Fibroblast of pulmonary artery (primary cell): ENCODE measurements at regions not wholly inside any gene's neighbourhood (a gene's known extent, or its start where the extent isn't known, plus 50 kb on each side); places are given as distances from the start of the nearest gene placed in this dataset.
"Not testable (repeated sequence)": the region's sequence is repeated elsewhere in the genome, so short reads cannot be mapped to it uniquely, and the experiment has no call there.

Experiments used
- DNase-seq: peaks from one replicate; pipeline ENCODE4 v3.0.0-alpha.2; 2010; ENCODE audit warnings: low read depth
- H3K4me3 ChIP-seq: replicated peaks from 2 replicates; pipeline ENCODE4 v1.5.1; 2011; ENCODE audit warnings: low read depth, mild to moderate bottlenecking, control low read depth, low read length, moderate library complexity
- TF ChIP-seq, protein P1 (sequence below): IDR thresholded peaks from 2 replicates; pipeline ENCODE4 v1.5.1; 2011; ENCODE audit warnings: mild to moderate bottlenecking, control low read depth, low read length, inconsistent platforms; ENCODE audit errors: missing control alignments

DNA sequence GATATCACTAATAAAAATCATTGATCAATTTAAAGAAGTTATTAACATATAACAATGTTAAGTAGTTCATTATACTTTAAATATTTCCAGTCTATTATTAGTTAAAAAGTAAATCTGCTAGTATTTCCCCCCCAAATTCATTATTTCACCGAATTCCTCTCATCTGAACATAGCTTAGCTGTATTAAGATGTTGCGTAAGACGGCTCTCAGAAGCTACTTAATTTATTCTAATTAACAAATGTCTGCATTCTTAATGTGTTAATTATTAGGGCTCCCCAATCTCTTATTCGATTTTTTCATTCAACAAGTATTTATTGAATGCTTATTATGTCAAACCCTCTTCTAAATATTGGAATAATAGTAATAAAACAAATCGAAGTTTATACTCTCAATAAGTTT is 290.7 kb downstream of the TRIML1 start:
- DNase-seq: no peak
- no peak overlapping the region for H3K4me3 ChIP-seq
- TF ChIP-seq, protein P1, sequence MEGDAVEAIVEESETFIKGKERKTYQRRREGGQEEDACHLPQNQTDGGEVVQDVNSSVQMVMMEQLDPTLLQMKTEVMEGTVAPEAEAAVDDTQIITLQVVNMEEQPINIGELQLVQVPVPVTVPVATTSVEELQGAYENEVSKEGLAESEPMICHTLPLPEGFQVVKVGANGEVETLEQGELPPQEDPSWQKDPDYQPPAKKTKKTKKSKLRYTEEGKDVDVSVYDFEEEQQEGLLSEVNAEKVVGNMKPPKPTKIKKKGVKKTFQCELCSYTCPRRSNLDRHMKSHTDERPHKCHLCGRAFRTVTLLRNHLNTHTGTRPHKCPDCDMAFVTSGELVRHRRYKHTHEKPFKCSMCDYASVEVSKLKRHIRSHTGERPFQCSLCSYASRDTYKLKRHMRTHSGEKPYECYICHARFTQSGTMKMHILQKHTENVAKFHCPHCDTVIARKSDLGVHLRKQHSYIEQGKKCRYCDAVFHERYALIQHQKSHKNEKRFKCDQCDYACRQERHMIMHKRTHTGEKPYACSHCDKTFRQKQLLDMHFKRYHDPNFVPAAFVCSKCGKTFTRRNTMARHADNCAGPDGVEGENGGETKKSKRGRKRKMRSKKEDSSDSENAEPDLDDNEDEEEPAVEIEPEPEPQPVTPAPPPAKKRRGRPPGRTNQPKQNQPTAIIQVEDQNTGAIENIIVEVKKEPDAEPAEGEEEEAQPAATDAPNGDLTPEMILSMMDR: no peak

DNA sequence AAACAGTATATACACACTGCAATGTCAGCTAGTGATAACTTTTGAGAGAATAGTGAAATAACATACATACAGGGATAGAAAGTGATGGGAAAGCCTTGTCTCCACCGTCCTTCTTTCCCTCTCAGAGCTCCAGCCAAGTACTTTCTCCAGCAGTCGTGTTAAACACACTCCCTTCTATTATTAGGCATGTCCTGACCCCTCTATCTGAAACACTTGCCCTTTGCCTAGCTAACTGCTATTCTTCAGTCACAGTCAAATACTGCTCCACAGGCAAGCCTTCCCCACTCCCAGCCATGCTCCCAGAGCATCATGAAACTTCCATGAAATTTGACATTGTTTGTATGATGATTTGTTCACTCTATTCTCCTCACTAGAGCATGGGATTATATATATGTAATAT is 291.1 kb downstream of the TRIML1 start:
- TF ChIP-seq, protein P1: no peak
- DNase-seq: no peak
- no peak overlapping the region for H3K4me3 ChIP-seq

DNA sequence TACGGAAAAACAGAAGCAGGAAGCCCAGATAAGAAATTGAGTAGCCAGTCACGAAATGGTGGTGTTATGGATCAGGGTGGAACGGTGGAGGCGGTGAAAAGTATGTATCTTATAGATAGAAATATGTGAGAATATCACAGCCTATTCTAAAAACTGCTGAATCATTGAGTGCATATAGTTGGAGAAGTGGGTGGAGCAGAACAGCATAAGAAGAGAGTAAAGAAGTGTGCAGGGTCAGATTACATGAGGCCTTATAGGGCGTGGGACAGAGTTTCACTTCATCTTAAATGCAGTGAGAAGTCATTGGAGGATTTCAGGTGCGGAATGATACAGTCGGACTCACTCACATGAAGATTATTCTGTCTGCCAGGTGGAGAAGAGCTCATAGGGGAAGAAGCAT is 293.1 kb downstream of the TRIML1 start:
- TF ChIP-seq, protein P1: no peak
- no peak overlapping the region for H3K4me3 ChIP-seq
- DNase-seq: no peak

DNA sequence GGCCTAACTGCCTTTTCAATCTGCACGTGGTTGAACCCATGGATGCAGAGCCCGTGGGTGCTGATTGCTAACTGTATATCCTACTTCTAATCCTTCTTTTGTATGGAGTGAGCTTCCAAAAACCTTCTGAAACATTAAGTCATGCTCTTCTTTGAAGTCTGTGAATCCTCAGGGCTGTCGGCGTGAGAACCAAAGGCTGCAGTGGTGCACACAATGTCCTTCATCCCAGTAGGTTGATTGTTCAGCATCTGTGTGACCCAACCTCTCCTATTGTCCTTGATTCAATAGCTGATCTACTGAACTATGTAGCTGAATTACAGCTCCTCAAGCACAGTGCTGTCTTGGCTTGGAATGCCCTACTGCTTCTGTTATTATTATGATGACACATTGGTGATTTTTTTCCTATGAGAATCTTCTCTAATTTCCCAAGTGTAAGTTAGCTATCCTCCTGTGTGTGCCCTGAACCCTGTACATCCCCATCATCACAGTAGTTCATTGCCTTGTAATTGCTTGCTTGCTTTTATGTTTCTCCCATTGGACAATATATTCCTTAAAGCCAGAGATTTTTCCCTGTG is 294.6 kb downstream of the TRIML1 start:
- no peak for DNase-seq
- TF ChIP-seq, protein P1: no peak
- no peak overlapping the region for H3K4me3 ChIP-seq

DNA sequence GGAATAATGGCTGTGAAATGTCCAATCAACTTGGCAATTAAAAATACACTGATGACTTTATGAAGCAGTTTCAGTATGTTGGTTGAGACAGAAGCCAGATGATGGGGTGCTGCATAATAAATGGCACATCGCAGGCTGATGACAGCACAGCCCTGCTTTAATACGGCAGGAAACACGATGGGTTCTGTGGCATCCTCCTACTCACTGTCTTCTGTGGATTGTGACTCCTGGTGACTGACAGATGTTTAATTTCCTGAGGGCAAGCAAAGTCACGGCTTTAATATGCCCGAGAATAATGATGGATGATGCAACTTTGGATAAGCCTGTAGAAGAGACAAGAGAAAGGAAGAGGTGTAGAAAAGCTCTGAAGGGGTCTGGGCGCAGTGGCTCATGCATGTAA is 295.4 kb downstream of the TRIML1 start:
- no peak overlapping the region for H3K4me3 ChIP-seq
- DNase-seq: no peak
- TF ChIP-seq, protein P1: no peak

DNA sequence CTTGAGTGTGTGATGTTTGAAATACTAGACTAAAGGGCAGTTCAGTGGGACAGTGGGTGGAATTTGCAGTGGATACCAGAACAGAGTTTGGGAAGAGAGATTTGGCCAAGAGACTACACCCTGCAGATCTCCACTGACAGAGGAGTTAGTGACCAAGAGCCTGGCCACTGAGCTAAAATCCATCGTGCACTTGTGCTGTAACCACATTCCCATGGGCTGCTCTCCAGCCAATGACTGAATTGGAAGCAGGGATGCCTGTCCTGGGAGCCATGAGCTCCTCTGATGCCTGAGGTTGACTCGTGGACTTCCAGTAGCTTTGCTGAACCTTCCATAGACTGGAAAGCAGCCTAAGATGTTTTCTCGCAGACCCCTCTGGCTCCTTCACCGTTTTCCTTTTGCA is 296.1 kb downstream of the TRIML1 start:
- H3K4me3 ChIP-seq: no peak overlapping the region
- no peak for DNase-seq
- TF ChIP-seq, protein P1: no peak

DNA sequence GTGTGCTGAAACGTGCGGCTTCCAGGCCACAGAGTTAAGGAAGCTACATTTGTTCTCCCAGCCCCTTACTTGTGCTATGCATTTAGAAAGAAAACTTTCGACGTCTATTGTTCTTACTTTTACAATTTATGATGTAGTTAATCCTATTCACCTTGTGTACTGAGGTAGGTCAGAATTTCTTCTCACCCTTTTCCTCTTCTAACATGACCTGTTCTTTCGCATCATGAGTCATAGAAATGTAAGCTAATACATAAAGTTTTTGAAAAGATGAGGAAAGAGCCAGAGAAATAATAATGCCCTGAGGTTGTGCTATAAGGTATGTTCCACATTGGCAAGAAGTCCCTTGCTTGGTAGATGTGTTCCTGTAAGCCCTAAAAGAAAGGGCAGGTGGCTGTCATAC is 298.3 kb downstream of the TRIML1 start:
- no peak for DNase-seq
- TF ChIP-seq, protein P1: no peak
- no peak overlapping the region for H3K4me3 ChIP-seq

DNA sequence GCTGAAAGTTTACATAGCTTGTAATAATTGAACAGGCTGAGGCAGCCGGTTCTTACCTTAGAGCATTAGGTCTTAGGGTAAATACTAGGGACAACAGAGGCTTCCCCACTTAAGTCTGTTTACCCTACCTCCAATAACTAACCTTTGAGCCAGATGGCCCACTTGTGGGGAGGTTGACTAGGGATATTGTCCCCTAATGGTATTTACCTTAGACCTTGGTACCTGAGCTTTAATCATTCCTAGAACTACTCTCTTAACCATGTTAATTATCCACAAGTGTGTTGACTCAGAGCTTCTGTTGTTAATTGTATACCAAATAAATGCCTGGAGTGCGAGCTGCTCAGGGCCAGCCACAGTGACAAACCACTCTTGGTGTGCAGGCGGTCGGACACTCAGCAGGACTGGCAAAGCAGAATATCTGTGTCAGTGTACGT is 299.2 kb downstream of the TRIML1 start:
- not testable (repeated sequence) for DNase-seq, H3K4me3 ChIP-seq
